HEK293 (cell line): ENCODE measurements at regions not wholly inside any gene's neighbourhood (a gene's known extent, or its start where the extent isn't known, plus 50 kb on each side); places are given as distances from the start of the nearest gene placed in this dataset.

ENCODE experiments used
- CTCF ChIA-PET: fragments of 350-600 bp; formaldehyde crosslinking; extraction: SDS; loops from one replicate; lab custom pipeline; 2021; ENCODE audit warnings: antibody characterized with exemption; lab: Yijun Ruan, JAX
- POLR2A ChIA-PET: fragments of 300-600 bp; formaldehyde crosslinking; extraction: SDS; loops from one replicate; lab custom pipeline; 2020; ENCODE audit warnings: antibody characterized with exemption, inconsistent platforms; lab: Yijun Ruan, JAX
- H3K27ac ChIP-seq: fragments of 200-500 bp; sonication (Bioruptor generic); 2 replicates; pipeline ENCODE4 v1.5.1; 2014; ENCODE audit warnings: low read depth, low read length, control low read depth, inconsistent platforms; ENCODE audit errors: extremely low read depth
- H3K36me3 ChIP-seq, 2 experiments: fragments of 200-500 bp in 1 of 2; sonication (Bioruptor generic) in 1 of 2; 1 replicate in 1 of 2; 2 replicates in 1 of 2; pipeline ENCODE4 v1.5.1; 2014 to 2017; ENCODE audit warnings: inconsistent platforms in 2 of 2, low read length in 2 of 2; ENCODE audit not compliant: control insufficient read depth in 2 of 2, insufficient read depth in 1 of 2
- H3K4me1 ChIP-seq: fragments of 200-500 bp; sonication (Bioruptor generic); 2 replicates; pipeline ENCODE4 v1.5.1; 2014; ENCODE audit warnings: mild to moderate bottlenecking, low read length, inconsistent platforms; ENCODE audit not compliant: control insufficient read depth, insufficient read depth
- H3K4me3 ChIP-seq: 2 replicates; pipeline ENCODE4 v1.5.1; 2011; ENCODE audit warnings: low read depth, mild to moderate bottlenecking, control low read depth, low read length, moderate library complexity
- H3K9me3 ChIP-seq: fragments of 200-500 bp; sonication (Bioruptor generic); 2 replicates; pipeline ENCODE4 v1.5.1; 2014; ENCODE audit warnings: low read depth, low read length, inconsistent platforms; ENCODE audit not compliant: control insufficient read depth, insufficient read depth
- KLF16 ChIP-seq: fragments of 450-650 bp; formaldehyde crosslinking; IDR thresholded peaks from 2 replicates; pipeline ENCODE4 v1.5.1; 2017; ENCODE audit warnings: missing biosample characterization, missing genetic modification characterization
- ZBTB1 ChIP-seq: fragments of 450-650 bp; formaldehyde crosslinking; IDR thresholded peaks from 2 replicates; pipeline ENCODE4 v1.5.1; 2016; ENCODE audit warnings: missing biosample characterization, missing genetic modification characterization
- ZIC2 ChIP-seq: fragments of 450-650 bp; formaldehyde crosslinking; IDR thresholded peaks from 2 replicates; pipeline ENCODE4 v1.5.1; 2016; ENCODE audit warnings: missing biosample characterization, missing genetic modification characterization
- ZNF174 ChIP-seq: fragments of 450-650 bp; formaldehyde crosslinking; IDR thresholded peaks from 2 replicates; pipeline ENCODE4 v1.5.0; 2017; ENCODE audit warnings: missing biosample characterization, mild to moderate bottlenecking, missing genetic modification characterization
- ZNF175 ChIP-seq: fragments of 450-650 bp; formaldehyde crosslinking; IDR thresholded peaks from 2 replicates; pipeline ENCODE4 v1.5.1; 2016; ENCODE audit warnings: missing biosample characterization, missing genetic modification characterization
- ZNF221 ChIP-seq: fragments of 450-650 bp; formaldehyde crosslinking; IDR thresholded peaks from 2 replicates; pipeline ENCODE4 v1.5.1; 2017; ENCODE audit warnings: missing biosample characterization, missing genetic modification characterization, borderline replicate concordance
- ZNF223 ChIP-seq: fragments of 450-650 bp; formaldehyde crosslinking; IDR thresholded peaks from 2 replicates; pipeline ENCODE4 v1.5.1; 2016; ENCODE audit warnings: missing biosample characterization, missing genetic modification characterization
- ZNF24 ChIP-seq: fragments of 450-650 bp; formaldehyde crosslinking; IDR thresholded peaks from 2 replicates; pipeline ENCODE4 v1.5.1; 2016; ENCODE audit warnings: missing biosample characterization, missing genetic modification characterization
- ZNF26 ChIP-seq: fragments of 450-650 bp; formaldehyde crosslinking; IDR thresholded peaks from 2 replicates; pipeline ENCODE4 v1.5.1; 2016; ENCODE audit warnings: missing biosample characterization, missing genetic modification characterization
- ZNF274 ChIP-seq, 2 experiments: fragments of 200-500 bp in 1 of 2; fragments of 450-650 bp in 1 of 2; sonication (Bioruptor generic) in 1 of 2; formaldehyde crosslinking in 1 of 2; IDR thresholded peaks; 2 replicates each; pipeline versions ENCODE4 v1.5.1 to v1.6.1; 2014 to 2016; ENCODE audit warnings: borderline replicate concordance in 1 of 2, inconsistent platforms in 1 of 2, low read length in 1 of 2, missing biosample characterization in 1 of 2, missing genetic modification characterization in 1 of 2
- ZNF341 ChIP-seq: fragments of 450-650 bp; formaldehyde crosslinking; IDR thresholded peaks from 2 replicates; pipeline ENCODE4; 2016; ENCODE audit warnings: low read depth, missing biosample characterization, missing genetic modification characterization
- ZNF366 ChIP-seq: fragments of 450-650 bp; formaldehyde crosslinking; conservative IDR thresholded peaks from 2 replicates; pipeline ENCODE4 v1.5.1; 2016; ENCODE audit warnings: missing biosample characterization, missing genetic modification characterization
- ZNF423 ChIP-seq: fragments of 450-650 bp; formaldehyde crosslinking; IDR thresholded peaks from 2 replicates; pipeline ENCODE4 v1.5.1; 2016; ENCODE audit warnings: missing biosample characterization, missing genetic modification characterization
- ZNF473 ChIP-seq: fragments of 450-650 bp; formaldehyde crosslinking; IDR thresholded peaks from 2 replicates; pipeline ENCODE4 v1.5.1; 2017; ENCODE audit warnings: missing biosample characterization, missing genetic modification characterization
- ZNF488 ChIP-seq: fragments of 450-650 bp; formaldehyde crosslinking; IDR thresholded peaks from 2 replicates; pipeline ENCODE4 v1.5.1; 2016; ENCODE audit warnings: missing biosample characterization, missing genetic modification characterization
- ZNF560 ChIP-seq: fragments of 450-650 bp; formaldehyde crosslinking; IDR thresholded peaks from 2 replicates; pipeline ENCODE4 v1.5.1; 2017; ENCODE audit warnings: missing biosample characterization, missing genetic modification characterization, borderline replicate concordance
- ZNF621 ChIP-seq: fragments of 450-650 bp; formaldehyde crosslinking; IDR thresholded peaks from 2 replicates; pipeline ENCODE4 v1.5.1; 2017; ENCODE audit warnings: missing biosample characterization, missing genetic modification characterization
- ZNF785 ChIP-seq: fragments of 450-650 bp; formaldehyde crosslinking; IDR thresholded peaks from 2 replicates; pipeline ENCODE4 v1.5.1; 2016; ENCODE audit warnings: missing biosample characterization, missing genetic modification characterization
- ZNF843 ChIP-seq: fragments of 450-650 bp; formaldehyde crosslinking; IDR thresholded peaks from 2 replicates; pipeline ENCODE4 v1.5.1; 2016; ENCODE audit warnings: missing biosample characterization, missing genetic modification characterization
- ZXDB ChIP-seq: fragments of 450-650 bp; formaldehyde crosslinking; IDR thresholded peaks from 2 replicates; pipeline ENCODE4 v1.5.1; 2016; ENCODE audit warnings: missing biosample characterization, missing genetic modification characterization
- TF ChIP-seq, protein P1 (sequence below): fragments of 450-650 bp; formaldehyde crosslinking; IDR thresholded peaks from 2 replicates; pipeline ENCODE4 v1.5.1; 2017; ENCODE audit warnings: missing biosample characterization, missing genetic modification characterization

DNA sequence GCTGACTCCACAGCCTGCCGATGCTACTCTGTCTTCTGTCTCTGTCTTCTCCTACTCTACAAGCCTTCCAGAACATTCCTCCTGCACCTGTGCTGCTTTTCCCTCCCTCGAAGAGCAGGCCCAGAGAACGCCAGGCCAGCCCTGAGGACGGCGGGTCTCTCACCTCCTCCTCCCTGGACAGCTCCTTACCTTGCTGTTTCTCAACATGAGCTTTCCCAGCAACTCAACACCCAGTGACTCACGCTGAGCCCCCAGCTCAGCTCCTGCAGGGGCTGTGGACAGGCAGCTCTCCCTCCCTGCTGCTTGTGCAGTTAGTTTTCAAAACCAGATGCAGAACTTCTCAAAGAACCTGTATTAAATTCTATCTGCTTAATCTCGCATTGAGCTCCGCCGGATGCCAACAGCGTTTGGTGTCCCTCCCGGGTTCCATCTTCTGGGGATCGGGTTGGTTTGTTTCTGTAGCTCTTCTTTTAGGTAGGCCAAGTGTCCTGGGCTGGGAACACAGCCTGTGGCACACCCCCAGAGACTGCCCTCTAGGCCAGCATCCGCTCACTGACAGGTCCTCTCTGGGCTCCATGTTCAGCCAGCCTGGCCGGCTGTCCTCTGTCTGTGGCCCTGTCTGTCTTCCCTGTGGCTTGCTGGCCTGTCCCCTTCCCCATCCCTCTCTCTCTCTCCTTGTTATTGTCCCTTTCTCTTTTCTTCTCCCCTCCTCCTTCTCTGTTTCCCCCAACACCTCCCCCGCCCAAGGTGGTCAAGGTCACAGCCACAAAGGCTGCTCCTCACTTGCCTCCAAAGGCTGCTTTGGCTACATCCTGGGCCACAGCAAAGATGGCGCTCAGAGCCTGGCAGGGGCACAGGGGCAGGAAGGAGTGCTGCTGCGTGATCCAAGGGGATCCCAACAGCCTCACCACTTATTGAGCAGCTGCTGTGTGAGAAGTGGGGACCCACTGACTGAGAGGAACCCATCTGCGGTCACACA is 391.0 kb downstream of the MATN1 start:
- POLR2A ChIA-PET = interaction anchor here (0.6 kb wide), 1 partner anchor 1106 kb away, joined by 9 read pairs; no protein-coding TSS in a partner anchor
- TF ChIP-seq ZIC2 (tag by site-specific recombination) = peak; percentile 51
- TF ChIP-seq ZNF24 (tag by site-specific recombination) = no peak
- Histone ChIP-seq H3K4me3 (no peak overlapping the region), H3K27ac (no peak overlapping the region), H3K36me3 (no peaks in the 10 kb centered on the region), H3K4me1 (no peaks in the 10 kb centered on the region), H3K9me3 (no peaks in the 10 kb centered on the region)
- CTCF ChIA-PET = interaction anchor here (0.5 to 1.4 kb wide), 2 partner anchors 47 to 828 kb away, joined by 3 to 5 read pairs; no protein-coding TSS in a partner anchor

- H3K36me3 ChIP-seq = no peaks in the 10 kb centered on the region
- H3K9me3 ChIP-seq = no peaks in the 10 kb centered on the region
- no peak overlapping the region for H3K4me3 ChIP-seq
- ChIA-PET POLR2A (no interaction called here), CTCF (interaction anchor here (1.4 kb wide), 1 partner anchor 48 kb away, joined by 5 read pairs; no protein-coding TSS in a partner anchor)
- TF ChIP-seq ZNF221 (no peak), ZNF843 (tag by site-specific recombination) (no peak), ZBTB1 (tag by site-specific recombination) (no peak), ZNF274 (IDR thresholded peaks at IDR 0.05; ENCODE audit: low read length) (no peak), ZNF274 (tag by site-specific recombination; IDR thresholded peaks at IDR 0.05; ENCODE audit: borderline replicate concordance) (no peak), ZNF366 (tag by site-specific recombination) (no peak), ZNF223 (tag by site-specific recombination) (no peak), ZNF26 (no peak), ZNF341 (tag by site-specific recombination) (no peak), ZNF488 (no peak), ZNF423 (no peak), ZNF473 (tag by site-specific recombination) (no peak), ZNF621 (tag by site-specific recombination) (no peak), ZNF785 (tag by site-specific recombination) (no peak), ZNF174 (tag by site-specific recombination) (no peak), ZNF560 (tag by site-specific recombination) (no peak)
- no peak overlapping the region for H3K27ac ChIP-seq
- H3K4me1 ChIP-seq = no peaks in the 10 kb centered on the region
Observed at GRCh38 chr1:30331415-30332065, 391.8 kb downstream of the MATN1 start.

DNA sequence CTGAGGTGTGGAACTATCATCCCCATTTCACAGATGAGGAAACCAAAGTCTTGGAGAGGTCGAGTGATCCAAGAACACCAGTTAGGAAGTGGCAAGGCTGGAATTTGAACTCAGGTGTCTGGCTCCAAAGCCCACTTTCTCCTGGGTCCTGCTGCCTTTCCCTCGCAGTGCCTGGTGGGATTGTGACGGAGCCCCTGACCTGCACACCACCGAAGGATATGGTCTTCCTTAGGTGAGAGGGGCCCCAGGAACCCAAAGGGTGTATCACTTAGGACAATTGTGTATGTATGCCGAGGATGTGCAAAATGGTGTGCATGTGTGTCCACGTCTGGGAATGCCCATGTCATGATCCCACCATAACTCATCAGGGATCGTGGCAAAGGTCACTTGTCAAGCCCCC is 392.7 kb downstream of the MATN1 start:
- Histone ChIP-seq H3K27ac (no peak overlapping the region), H3K4me3 (no peak overlapping the region), H3K9me3 (no peaks in the 10 kb centered on the region), H3K4me1 (no peaks in the 10 kb centered on the region), H3K36me3 (no peaks in the 10 kb centered on the region)
- ChIA-PET CTCF (no interaction called here), POLR2A (no interaction called here)
- TF ChIP-seq ZNF223 (tag by site-specific recombination) (no peak), ZXDB (no peak), ZNF175 (tag by site-specific recombination) (no peak), ZNF621 (tag by site-specific recombination) (no peak), KLF16 (tag by site-specific recombination) (no peak)
- TF ChIP-seq, protein P1, sequence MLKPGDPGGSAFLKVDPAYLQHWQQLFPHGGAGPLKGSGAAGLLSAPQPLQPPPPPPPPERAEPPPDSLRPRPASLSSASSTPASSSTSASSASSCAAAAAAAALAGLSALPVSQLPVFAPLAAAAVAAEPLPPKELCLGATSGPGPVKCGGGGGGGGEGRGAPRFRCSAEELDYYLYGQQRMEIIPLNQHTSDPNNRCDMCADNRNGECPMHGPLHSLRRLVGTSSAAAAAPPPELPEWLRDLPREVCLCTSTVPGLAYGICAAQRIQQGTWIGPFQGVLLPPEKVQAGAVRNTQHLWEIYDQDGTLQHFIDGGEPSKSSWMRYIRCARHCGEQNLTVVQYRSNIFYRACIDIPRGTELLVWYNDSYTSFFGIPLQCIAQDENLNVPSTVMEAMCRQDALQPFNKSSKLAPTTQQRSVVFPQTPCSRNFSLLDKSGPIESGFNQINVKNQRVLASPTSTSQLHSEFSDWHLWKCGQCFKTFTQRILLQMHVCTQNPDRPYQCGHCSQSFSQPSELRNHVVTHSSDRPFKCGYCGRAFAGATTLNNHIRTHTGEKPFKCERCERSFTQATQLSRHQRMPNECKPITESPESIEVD (tag by site-specific recombination) = no peak
